Calu3 (cell line): ENCODE measurements at regions not wholly inside any gene's neighbourhood (a gene's known extent, or its start where the extent isn't known, plus 50 kb on each side); places are given as distances from the start of the nearest gene placed in this dataset.

ENCODE experiments used
- BruUV-seq: library from RNA; stranded (reverse); fragments of 400-500 nt; replicated peaks from 2 replicates; lab custom pipeline; 2021; lab: Mats Ljungman, UMichigan
- CTCF ChIA-PET: fragments of 300-600 bp; sonication (Branson Sonifier 250); formaldehyde crosslinking; loops from one replicate; lab custom pipeline; 2022; ENCODE audit warnings: antibody characterized with exemption; lab: Charles Lee
- DNase-seq: peaks from one replicate; pipeline ENCODE4 v3.0.0; 2022
- H3K27ac Mint-ChIP-seq: one replicate; pipeline ENCODE4 v1.8.0; 2022; ENCODE audit warnings: mixed read lengths; ENCODE audit not compliant: unreplicated experiment
- H3K27me3 Mint-ChIP-seq: one replicate; pipeline ENCODE4 v1.8.0; 2022; ENCODE audit warnings: mixed read lengths; ENCODE audit not compliant: unreplicated experiment
- H3K36me3 Mint-ChIP-seq: one replicate; pipeline ENCODE4 v1.8.0; 2022; ENCODE audit warnings: mild to moderate bottlenecking, moderate library complexity, mixed read lengths; ENCODE audit not compliant: insufficient read depth, unreplicated experiment
- H3K4me1 Mint-ChIP-seq: one replicate; pipeline ENCODE4 v1.8.0; 2022; ENCODE audit warnings: mild to moderate bottlenecking, low read depth, mixed read lengths; ENCODE audit not compliant: unreplicated experiment
- H3K4me3 Mint-ChIP-seq: one replicate; pipeline ENCODE4 v1.8.0; 2022; ENCODE audit warnings: mild to moderate bottlenecking, low read depth, moderate library complexity, mixed read lengths; ENCODE audit not compliant: unreplicated experiment
- H3K9me3 Mint-ChIP-seq: one replicate; pipeline ENCODE4 v1.8.0; 2022; ENCODE audit warnings: low read depth, mixed read lengths; ENCODE audit not compliant: unreplicated experiment
- intact Hi-C: fragments of 100-400 bp; cut with micrococcal nuclease; formaldehyde crosslinking; loops from one replicate; pipeline ENCODE4 v1.10.0; 2022; ENCODE audit not compliant: unreplicated experiment
- TF ChIP-seq, protein P1 (sequence below): fragments of 200-600 bp; IDR thresholded peaks from one replicate; pipeline ENCODE4 v1.8.0; 2022; ENCODE audit warnings: antibody characterized with exemption; ENCODE audit not compliant: unreplicated experiment

DNA sequence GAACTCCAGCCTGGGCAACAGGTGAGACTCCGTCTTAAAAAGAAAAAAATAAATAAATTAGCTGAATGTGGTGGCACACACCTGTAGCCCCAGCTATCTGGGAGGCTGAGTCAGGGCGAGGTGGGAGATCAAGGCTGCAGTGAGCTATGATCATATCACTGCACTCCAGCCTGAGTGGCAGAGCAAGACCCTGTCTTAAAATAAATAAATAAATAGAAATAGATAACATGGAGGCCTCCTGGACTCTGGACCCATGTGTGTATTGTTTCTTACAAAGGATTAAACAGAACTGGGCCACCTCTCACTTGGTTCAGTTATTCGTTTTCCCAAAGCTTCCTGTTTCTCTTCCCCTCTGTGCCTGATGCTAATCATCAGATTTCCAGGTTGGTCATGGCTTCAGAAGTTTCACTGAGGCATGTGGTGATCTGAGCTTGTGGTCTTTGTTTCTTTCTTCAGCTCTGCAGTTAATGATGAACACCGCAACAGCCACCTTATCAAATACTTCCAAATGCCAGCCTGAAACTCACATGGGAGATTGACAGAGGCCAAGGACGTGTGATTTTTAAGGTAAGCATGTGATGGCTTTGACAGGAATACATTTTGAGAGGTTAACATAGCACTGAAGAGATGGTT is 83.3 kb upstream of the MAP4K4 start:
- TF ChIP-seq, protein P1, sequence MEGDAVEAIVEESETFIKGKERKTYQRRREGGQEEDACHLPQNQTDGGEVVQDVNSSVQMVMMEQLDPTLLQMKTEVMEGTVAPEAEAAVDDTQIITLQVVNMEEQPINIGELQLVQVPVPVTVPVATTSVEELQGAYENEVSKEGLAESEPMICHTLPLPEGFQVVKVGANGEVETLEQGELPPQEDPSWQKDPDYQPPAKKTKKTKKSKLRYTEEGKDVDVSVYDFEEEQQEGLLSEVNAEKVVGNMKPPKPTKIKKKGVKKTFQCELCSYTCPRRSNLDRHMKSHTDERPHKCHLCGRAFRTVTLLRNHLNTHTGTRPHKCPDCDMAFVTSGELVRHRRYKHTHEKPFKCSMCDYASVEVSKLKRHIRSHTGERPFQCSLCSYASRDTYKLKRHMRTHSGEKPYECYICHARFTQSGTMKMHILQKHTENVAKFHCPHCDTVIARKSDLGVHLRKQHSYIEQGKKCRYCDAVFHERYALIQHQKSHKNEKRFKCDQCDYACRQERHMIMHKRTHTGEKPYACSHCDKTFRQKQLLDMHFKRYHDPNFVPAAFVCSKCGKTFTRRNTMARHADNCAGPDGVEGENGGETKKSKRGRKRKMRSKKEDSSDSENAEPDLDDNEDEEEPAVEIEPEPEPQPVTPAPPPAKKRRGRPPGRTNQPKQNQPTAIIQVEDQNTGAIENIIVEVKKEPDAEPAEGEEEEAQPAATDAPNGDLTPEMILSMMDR, result no peak
- CTCF ChIA-PET, result interaction anchor here (0.7 kb wide), 1 partner anchor 494 kb away, joined by 3 read pairs; no protein-coding TSS in a partner anchor
- Mint-ChIP-seq H3K27me3 (no peaks in the 10 kb centered on the region), H3K9me3 (no peaks in the 10 kb centered on the region), H3K27ac (no peak overlapping the region), H3K36me3 (no peaks in the 10 kb centered on the region), H3K4me1 (peaks cover 9% of the 10 kb centered on the region), H3K4me3 (no peak overlapping the region)
- DNase-seq, result no peak
- BruUV-seq, result no TSS peak
- intact Hi-C loops, result no loop called here

DNA sequence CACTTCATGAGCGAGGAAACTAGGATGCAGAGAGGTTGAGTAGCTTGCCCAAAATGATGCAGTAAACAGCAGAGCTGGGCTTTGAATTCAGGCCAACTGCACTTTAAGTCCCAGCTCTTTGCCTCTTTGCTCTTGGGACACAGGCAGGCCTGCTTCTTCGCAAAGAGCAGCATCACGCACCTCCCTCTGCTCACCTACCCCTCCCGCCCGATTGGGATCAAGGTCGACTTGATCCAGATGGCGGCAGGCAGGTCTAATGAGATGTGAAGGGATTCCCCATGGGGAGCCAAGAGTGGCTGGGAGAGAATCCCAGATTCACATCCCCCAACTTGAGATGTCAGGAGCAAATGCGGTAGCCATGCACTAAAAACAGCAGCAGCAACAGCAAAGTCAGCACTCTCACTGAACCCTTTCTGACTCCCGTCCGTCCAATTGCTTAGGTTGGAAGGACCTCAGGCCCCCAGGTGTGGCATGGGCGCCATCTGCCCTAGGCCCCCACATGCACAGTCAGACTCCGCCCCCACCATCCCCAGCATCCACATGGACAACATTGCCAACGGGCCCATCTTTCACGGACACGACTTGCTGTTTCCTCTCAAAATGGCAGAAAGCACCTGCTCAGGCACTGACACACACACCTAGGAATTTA is 84.3 kb upstream of the MAP4K4 start:
- no peaks in the 10 kb centered on the region for H3K4me1 Mint-ChIP-seq
- no peak for DNase-seq
- no peak overlapping the region for H3K27ac Mint-ChIP-seq
- H3K4me3 Mint-ChIP-seq, result no peak overlapping the region
- TF ChIP-seq, protein P1, result no peak
- H3K36me3 Mint-ChIP-seq, result no peaks in the 10 kb centered on the region
- CTCF ChIA-PET, result no interaction called here
- H3K27me3 Mint-ChIP-seq, result no peaks in the 10 kb centered on the region
- no TSS peak for BruUV-seq
- intact Hi-C loops, result no loop called here
- no peaks in the 10 kb centered on the region for H3K9me3 Mint-ChIP-seq

DNA sequence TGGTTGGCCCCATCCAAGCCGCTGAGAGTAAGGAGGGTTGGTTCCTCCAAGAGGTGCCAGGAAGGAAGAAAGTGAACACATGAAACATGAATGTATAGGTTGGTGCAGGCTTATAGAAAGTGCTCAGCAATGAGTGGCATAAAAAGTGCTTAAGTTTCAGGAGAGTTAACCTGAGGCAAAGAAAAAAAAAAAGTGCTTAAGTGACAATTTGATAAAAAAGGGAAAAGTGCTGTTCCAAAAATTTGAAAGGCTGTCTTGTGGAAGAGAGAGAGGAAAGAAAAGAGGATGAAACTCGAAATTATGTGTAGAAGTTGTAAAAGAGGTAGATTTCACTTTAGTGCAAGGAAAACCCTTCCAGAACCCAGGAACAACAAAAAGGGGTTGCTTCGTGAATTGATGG is 85.5 kb upstream of the MAP4K4 start:
- TF ChIP-seq, protein P1, result no peak
- no peaks in the 10 kb centered on the region for H3K9me3 Mint-ChIP-seq

DNA sequence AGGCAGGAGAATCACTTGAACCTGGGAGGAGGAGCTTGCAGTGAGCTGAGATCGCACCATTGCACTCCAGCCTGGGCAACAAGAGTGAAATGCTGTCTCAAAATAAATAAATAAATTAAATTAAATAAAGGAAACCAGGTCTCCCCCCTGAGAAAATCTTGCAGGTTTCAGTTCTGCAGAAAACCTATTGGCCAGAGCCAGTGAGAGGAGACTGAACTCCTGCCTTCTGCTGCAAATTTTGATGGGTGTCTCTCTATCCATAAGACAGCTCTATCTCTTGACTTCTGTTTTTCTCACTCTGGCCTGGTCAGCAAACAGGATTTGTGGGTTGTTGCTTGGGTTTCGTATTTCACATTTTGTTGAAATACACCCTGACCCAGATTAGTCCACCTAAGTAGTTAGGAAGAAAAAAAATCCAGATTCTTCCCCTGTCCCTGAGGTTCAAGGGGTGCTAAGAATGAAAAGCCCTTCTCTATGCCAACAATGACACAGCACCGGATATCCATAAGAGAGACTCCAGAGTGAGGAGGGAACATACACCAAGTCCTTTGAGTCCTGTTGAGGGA is 86.7 kb upstream of the MAP4K4 start:
- Mint-ChIP-seq H3K4me1 (no peaks in the 10 kb centered on the region), H3K27ac (no peak overlapping the region), H3K4me3 (no peak overlapping the region), H3K36me3 (no peaks in the 10 kb centered on the region), H3K27me3 (no peaks in the 10 kb centered on the region), H3K9me3 (no peaks in the 10 kb centered on the region)
- no peak for DNase-seq
- CTCF ChIA-PET, result no interaction called here
- TF ChIP-seq, protein P1, result no peak
- intact Hi-C loops, result no loop called here
- no TSS peak for BruUV-seq

More for the DNA sequence above, 85.5 kb upstream of the MAP4K4 start:
- intact Hi-C loops, result no loop called here
- H3K27ac Mint-ChIP-seq, result no peak overlapping the region
- no peaks in the 10 kb centered on the region for H3K36me3 Mint-ChIP-seq
- no peak for DNase-seq
- H3K27me3 Mint-ChIP-seq, result no peaks in the 10 kb centered on the region
- no TSS peak for BruUV-seq
- CTCF ChIA-PET, result no interaction called here
- no peaks in the 10 kb centered on the region for H3K4me1 Mint-ChIP-seq
- H3K4me3 Mint-ChIP-seq, result no peak overlapping the region
